MCF 10A (cell line): ENCODE measurements at regions not wholly inside any gene's neighbourhood (a gene's known extent, or its start where the extent isn't known, plus 50 kb on each side); places are given as distances from the start of the nearest gene placed in this dataset.

Experiments used
- BruUV-seq: library from RNA; stranded (reverse); fragments of 400-500 nt; replicated peaks from 2 replicates; lab custom pipeline; 2021; lab: Mats Ljungman, UMichigan
- CTCF ChIA-PET: fragments of 300-600 bp; sonication (Branson Sonifier 250); formaldehyde crosslinking; extraction: SDS; loops from one replicate; lab custom pipeline; 2021; ENCODE audit warnings: antibody characterized with exemption, inconsistent platforms; lab: Yijun Ruan, JAX
- POLR2A ChIA-PET: fragments of 300-600, 350-650 bp; sonication (Branson Sonifier 250); formaldehyde crosslinking; extraction: SDS; loops from one replicate; lab custom pipeline; 2020; ENCODE audit warnings: antibody characterized with exemption, inconsistent platforms; lab: Yijun Ruan, JAX
- DNase-seq: peaks from one replicate; pipeline ENCODE4 v3.0.0-alpha.2; 2018; ENCODE audit not compliant: unreplicated experiment
- H3K27ac Mint-ChIP-seq: one replicate; pipeline ENCODE4 v1.8.0; 2022; ENCODE audit warnings: mild to moderate bottlenecking, low read depth, mixed read lengths; ENCODE audit not compliant: unreplicated experiment
- H3K27me3 Mint-ChIP-seq: one replicate; pipeline ENCODE4 v1.8.0; 2022; ENCODE audit warnings: mixed read lengths; ENCODE audit not compliant: insufficient read depth, unreplicated experiment
- H3K36me3 Mint-ChIP-seq: one replicate; pipeline ENCODE4 v1.8.0; 2022; ENCODE audit warnings: mild to moderate bottlenecking, moderate library complexity, mixed read lengths; ENCODE audit not compliant: insufficient read depth, unreplicated experiment
- H3K4me1 Mint-ChIP-seq: one replicate; pipeline ENCODE4 v1.8.0; 2022; ENCODE audit warnings: mixed read lengths; ENCODE audit not compliant: insufficient read depth, unreplicated experiment
- H3K4me3 Mint-ChIP-seq: one replicate; pipeline ENCODE4 v1.8.0; 2022; ENCODE audit warnings: mild to moderate bottlenecking, moderate library complexity, mixed read lengths; ENCODE audit not compliant: unreplicated experiment
- H3K9me3 Mint-ChIP-seq: one replicate; pipeline ENCODE4 v1.8.0; 2022; ENCODE audit warnings: mixed read lengths; ENCODE audit not compliant: unreplicated experiment
- intact Hi-C: fragments of 100-400 bp; cut with micrococcal nuclease; formaldehyde crosslinking; loops from 2 replicates; pipeline ENCODE4 v1.14.1; 2022
- TF ChIP-seq, protein P1 (sequence below): fragments of 200-600 bp; IDR thresholded peaks from one replicate; pipeline ENCODE4 v1.8.0; 2022; ENCODE audit warnings: antibody characterized with exemption, mild to moderate bottlenecking; ENCODE audit not compliant: unreplicated experiment

DNA sequence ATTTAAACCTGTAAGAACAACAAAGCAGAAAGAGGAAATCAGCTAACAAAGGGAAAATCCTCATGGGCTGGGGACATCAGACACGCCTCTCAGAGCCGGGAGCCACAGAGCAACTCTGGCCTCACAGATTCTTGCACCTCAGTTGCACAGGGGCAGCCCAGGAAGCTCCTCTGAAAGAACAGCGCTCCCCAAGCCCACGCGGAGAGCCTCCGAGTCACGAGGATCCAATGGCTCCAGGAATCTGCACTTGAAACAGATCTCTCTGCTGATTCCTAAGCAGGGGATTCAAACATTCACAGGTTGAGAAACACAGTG is 213.2 kb upstream of the MGMT start:
- H3K4me1 Mint-ChIP-seq = peaks cover 16% of the 10 kb centered on the region
- no peaks in the 10 kb centered on the region for H3K9me3 Mint-ChIP-seq
- ChIA-PET POLR2A (no interaction called here), CTCF (interaction anchor here (0.7 to 1.0 kb wide), 2 partner anchors 30 to 1037 kb away, joined by 3 read pairs; no protein-coding TSS in a partner anchor)
- DNase-seq = no peak
- BruUV-seq = no TSS peak
- TF ChIP-seq, protein P1, sequence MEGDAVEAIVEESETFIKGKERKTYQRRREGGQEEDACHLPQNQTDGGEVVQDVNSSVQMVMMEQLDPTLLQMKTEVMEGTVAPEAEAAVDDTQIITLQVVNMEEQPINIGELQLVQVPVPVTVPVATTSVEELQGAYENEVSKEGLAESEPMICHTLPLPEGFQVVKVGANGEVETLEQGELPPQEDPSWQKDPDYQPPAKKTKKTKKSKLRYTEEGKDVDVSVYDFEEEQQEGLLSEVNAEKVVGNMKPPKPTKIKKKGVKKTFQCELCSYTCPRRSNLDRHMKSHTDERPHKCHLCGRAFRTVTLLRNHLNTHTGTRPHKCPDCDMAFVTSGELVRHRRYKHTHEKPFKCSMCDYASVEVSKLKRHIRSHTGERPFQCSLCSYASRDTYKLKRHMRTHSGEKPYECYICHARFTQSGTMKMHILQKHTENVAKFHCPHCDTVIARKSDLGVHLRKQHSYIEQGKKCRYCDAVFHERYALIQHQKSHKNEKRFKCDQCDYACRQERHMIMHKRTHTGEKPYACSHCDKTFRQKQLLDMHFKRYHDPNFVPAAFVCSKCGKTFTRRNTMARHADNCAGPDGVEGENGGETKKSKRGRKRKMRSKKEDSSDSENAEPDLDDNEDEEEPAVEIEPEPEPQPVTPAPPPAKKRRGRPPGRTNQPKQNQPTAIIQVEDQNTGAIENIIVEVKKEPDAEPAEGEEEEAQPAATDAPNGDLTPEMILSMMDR = no peak
- H3K36me3 Mint-ChIP-seq = no peaks in the 10 kb centered on the region
- intact Hi-C loops = no loop called here
- H3K27me3 Mint-ChIP-seq = no peaks in the 10 kb centered on the region
- no peak overlapping the region for H3K27ac Mint-ChIP-seq
- no peak overlapping the region for H3K4me3 Mint-ChIP-seq

DNA sequence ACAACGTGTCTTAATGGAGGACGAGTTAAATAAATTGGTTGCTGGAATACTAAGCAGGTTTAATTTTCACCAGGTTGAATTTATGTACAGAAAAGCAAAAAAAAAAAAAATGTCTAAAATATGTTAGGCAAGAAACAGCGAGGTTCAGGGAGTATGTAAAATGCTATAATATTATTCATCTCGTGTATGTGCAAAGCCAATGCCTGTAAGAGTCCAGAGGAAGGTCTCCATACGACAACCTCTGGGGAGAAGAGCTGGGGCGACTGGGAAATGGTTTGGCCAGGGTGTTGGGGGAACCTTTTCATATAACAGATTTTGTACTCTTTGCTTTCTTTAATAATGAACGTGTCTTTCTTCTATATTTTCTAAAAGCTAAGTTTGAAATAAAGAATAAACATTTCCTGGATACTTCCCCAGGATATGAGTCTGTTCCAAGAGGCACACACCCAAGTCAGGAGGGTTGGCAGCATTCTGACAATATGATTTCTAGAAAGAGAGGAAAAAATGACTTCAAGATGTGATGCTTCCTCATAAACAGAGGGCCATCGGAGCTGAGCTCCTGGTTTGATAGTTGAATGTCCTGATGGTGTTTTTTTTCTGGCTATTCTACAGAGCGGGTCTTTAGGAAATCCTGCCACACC is 208.6 kb upstream of the MGMT start:
- ChIA-PET CTCF (interaction anchor here (0.6 kb wide), 1 partner anchor 582 kb away, joined by 3 read pairs; no protein-coding TSS in a partner anchor), POLR2A (interaction anchor here (0.9 kb wide), 1 partner anchor 12 kb away, joined by 3 read pairs; no protein-coding TSS in a partner anchor)
- Mint-ChIP-seq H3K27me3 (no peaks in the 10 kb centered on the region), H3K36me3 (no peaks in the 10 kb centered on the region), H3K4me3 (peak overlapping the region; percentile 44), H3K4me1 (peaks cover 17% of the 10 kb centered on the region), H3K9me3 (no peaks in the 10 kb centered on the region), H3K27ac (peak overlapping the region; percentile 59)
- peak; percentile 42 for DNase-seq
- intact Hi-C loops = no loop called here
- no TSS peak for BruUV-seq
- TF ChIP-seq, protein P1 = no peak

DNA sequence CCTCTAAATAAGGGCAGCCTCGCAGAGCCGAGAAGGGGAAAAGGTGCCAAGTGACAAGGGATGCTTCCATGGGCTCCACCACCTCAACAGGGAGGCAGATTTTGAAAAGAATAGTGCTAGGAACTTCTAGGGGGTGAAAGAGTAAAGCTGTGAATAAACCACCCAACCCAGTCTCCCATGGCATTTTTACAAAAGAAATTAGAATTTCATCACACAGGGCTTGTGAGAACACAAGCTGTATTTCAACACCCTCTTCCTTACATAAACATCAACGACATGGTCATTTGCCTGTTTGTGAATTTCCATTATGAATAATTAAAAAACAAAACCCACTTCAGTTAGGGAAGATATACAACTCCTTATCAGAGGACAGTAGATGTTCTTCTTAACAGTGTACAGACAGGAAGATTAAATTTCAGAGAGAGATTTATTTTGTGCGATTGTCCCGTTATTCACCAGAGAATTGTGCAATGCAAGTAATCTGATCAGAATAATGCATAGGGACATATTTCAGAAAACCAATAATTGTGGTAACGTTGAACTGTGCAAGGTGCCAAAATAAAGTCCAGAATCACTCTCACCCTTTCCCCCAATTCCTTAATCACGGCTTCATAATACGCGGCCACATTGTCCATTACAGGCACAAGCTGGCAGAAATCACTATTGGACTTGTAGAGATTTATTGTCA is 207.8 kb upstream of the MGMT start:
- H3K4me3 Mint-ChIP-seq = peak overlapping the region; percentile 44
- H3K4me1 Mint-ChIP-seq = peaks cover 17% of the 10 kb centered on the region

DNA sequence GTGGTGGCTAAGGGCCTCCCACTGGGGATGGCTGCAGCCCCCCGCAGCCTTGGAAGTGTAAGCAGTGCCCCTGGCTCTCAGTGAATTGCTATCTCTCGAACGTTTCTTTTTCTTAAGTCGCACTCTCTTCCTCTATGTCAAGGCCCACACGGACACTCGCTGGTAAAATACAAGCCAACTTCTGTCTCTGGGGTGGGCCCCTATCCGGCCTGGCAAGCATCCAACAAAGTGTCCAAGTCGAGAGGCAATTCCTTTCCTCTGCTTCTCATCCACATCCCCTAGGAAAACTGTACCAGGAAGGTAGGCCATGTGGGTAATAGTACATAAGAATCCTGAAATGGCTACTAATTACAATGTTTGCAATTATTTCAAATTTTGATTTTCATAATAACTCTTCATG is 194.9 kb upstream of the MGMT start:
- BruUV-seq = no TSS peak
- Mint-ChIP-seq H3K9me3 (peaks cover 7% of the 10 kb centered on the region), H3K27ac (no peak overlapping the region), H3K4me3 (no peak overlapping the region), H3K4me1 (no peaks in the 10 kb centered on the region), H3K27me3 (no peaks in the 10 kb centered on the region), H3K36me3 (no peaks in the 10 kb centered on the region)
- no peak for DNase-seq
- CTCF ChIA-PET = interaction anchor here (0.6 kb wide), 1 partner anchor 51 kb away, joined by 3 read pairs; no protein-coding TSS in a partner anchor
- intact Hi-C loops = no loop called here
- TF ChIP-seq, protein P1 = no peak
- POLR2A ChIA-PET = no interaction called here

More for the DNA sequence above, 207.8 kb upstream of the MGMT start:
- Mint-ChIP-seq H3K9me3 (no peaks in the 10 kb centered on the region), H3K27me3 (no peaks in the 10 kb centered on the region), H3K36me3 (no peaks in the 10 kb centered on the region), H3K27ac (peak overlapping the region; percentile 59)
- intact Hi-C loops = no loop called here
- CTCF ChIA-PET = no interaction called here
- BruUV-seq = no TSS peak
- TF ChIP-seq, protein P1 = no peak
- DNase-seq = peak; percentile 76
- POLR2A ChIA-PET = interaction anchor here (0.9 kb wide), 1 partner anchor 12 kb away, joined by 3 read pairs; no protein-coding TSS in a partner anchor
